ENCODE measurements at regions not wholly inside any gene's neighbourhood (a gene's known extent, or its start where the extent isn't known, plus 50 kb on each side); places are given as distances from the start of the nearest gene placed in this dataset.

- TF ChIP-seq CEBPZ (IDR thresholded peaks at IDR 0.05; ENCODE audit: low read length) = no peak
- no peak for TF ChIP-seq NPAS2 (CRISPR knock-in tag; IDR thresholded peaks at IDR 0.05; ENCODE audit: borderline replicate concordance)
- TF ChIP-seq ZNF576 (CRISPR knock-in tag; IDR thresholded peaks at IDR 0.05) = no peak
- TF ChIP-seq ZBTB26 (CRISPR knock-in tag; IDR thresholded peaks at IDR 0.05; ENCODE audit: borderline replicate concordance) = no peak; the same call in 1 of the 2 replicates
- no peak for TF ChIP-seq SRSF1 (optimal IDR thresholded peaks at IDR 0.05; ENCODE audit: low read depth, low read length)
- no peak for TF ChIP-seq AHDC1 (CRISPR knock-in tag; IDR thresholded peaks at IDR 0.05; ENCODE audit: borderline replicate concordance)
- no peak for TF ChIP-seq SRF (IDR thresholded peaks at IDR 0.05; ENCODE audit: low read depth, low read length)
- no peak for TF ChIP-seq THAP11 (CRISPR knock-in tag; IDR thresholded peaks at IDR 0.05)
- no peak for TF ChIP-seq KAT8 (CRISPR knock-in tag; IDR thresholded peaks at IDR 0.05)
- TF ChIP-seq CHD4 (IDR thresholded peaks at IDR 0.05; ENCODE audit: borderline replicate concordance, low read length) = no peak
- TF ChIP-seq CBFB (CRISPR knock-in tag; IDR thresholded peaks at IDR 0.05) = no peak
- TF ChIP-seq NFATC3 (CRISPR knock-in tag; IDR thresholded peaks at IDR 0.05) = no peak
- no peak for TF ChIP-seq PHF20 (CRISPR knock-in tag; IDR thresholded peaks at IDR 0.05)
- TF ChIP-seq ZNF18 (CRISPR knock-in tag; IDR thresholded peaks at IDR 0.05; ENCODE audit: insufficient replicate concordance) = no peak
- TF ChIP-seq ZBTB2 (CRISPR knock-in tag; IDR thresholded peaks at IDR 0.05; ENCODE audit: low read depth) = no peak
Observed at GRCh38 chr9:706606-707459, 134.7 kb upstream of the DMRT1 start (continued).

All from HepG2 (cell line).